Stimulated activated CD8-positive, alpha-beta memory T cell treated with anti-CD3 and anti-CD28 coated beads, Interleukin-12 subunit alpha, Interleukin-12 subunit beta, amount 100 ng/mL, for 24 hours (primary cell): ENCODE measurements at regions not wholly inside any gene's neighbourhood (a gene's known extent, or its start where the extent isn't known, plus 50 kb on each side); places are given as distances from the start of the nearest gene placed in this dataset.
"Not testable (repeated sequence)": the region's sequence is repeated elsewhere in the genome, so short reads cannot be mapped to it uniquely, and the experiment has no call there.

Experiments
- DNase-seq: peaks from one replicate; pipeline ENCODE4 v3.0.0-alpha.2; 2020; ENCODE audit errors: extremely low read depth

- no peak for DNase-seq
Observed at GRCh38 chr11:87463486-87464102, 425.9 kb downstream of the TMEM135 start.

DNA sequence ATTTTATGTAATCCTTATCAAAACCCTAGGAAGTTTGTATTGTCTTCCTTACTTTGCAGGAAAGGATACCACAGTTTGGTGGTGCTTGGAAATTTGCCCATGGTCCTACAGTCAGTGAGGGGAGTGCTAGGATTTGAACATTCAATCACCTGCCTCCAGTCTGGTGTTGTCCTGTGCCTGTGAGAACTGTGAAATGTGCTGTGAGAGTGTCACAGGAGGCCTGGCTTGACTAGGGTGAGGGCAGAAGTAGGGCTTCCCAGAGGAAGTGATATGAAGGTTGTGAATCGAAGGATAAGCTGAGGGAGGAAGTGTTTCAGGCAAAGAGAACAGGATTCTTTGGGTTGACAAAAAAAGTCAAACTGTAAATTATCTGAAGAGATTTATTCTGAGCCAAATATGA is 424.4 kb downstream of the TMEM135 start:
- DNase-seq, result no peak

GRCh38 chr11:87460842-87461637 is 423.3 kb downstream of the TMEM135 start:
- no peak for DNase-seq

- DNase-seq, result no peak
Observed at GRCh38 chr11:87460279-87460678, 422.5 kb downstream of the TMEM135 start.

DNA sequence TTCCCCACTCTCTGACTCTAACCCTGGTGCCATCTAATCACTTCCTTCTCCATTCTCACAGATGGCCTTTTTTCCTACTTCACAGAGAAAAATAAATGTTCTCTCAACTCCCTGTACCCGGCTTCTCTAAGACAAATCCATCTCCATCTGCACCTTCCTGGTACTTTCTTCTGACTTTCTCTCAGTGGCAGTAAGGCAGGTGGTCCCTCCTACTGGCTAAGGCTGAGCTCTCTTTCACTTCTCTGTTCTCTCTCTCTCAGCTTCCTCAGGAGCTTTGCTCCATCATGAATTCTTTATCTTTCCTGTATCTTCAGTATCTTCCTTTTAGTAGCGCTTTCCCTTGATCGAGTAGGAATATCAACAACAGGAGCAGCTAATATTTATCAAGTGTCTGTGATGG is 421.6 kb downstream of the TMEM135 start:
- no peak for DNase-seq

DNA sequence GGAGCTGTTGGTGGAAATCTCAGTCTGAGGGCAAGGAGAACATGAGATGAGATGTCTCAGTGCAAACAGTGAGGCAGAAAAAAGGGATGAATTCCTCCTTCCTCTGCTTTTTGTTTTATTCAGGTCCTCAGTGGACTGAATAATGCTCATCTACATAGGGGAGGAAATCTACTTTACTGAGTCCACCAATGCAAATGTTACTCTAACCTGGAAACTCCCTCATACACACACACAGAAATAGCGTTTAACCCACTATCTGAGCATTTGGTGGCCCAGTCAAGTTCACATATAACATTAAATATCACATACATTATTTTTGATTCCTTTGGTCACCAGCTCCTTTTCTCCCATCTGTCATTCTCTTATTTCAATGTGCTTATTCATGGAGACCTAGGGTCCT is 418.8 kb downstream of the TMEM135 start:
- DNase-seq, result no peak

DNA sequence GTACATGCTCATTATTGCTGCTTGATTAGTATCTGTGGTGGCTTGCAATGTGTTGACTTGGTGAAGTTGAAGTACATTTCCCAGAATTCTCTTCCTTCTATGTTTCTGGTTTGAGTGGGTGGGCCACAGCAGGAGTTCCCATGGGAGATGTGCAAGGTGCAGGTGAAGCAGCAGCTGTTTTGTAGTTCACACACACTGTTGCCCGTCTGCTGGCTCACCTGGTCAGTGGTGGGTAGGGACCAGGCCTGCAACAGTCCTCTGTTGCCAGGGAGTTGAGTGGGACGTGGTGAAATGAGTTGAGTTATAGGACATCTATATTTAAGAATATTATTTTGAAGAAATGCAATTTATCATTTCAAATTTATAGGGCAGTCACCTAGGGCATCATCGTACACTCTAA is 417.4 kb downstream of the TMEM135 start:
- DNase-seq, result no peak

DNA sequence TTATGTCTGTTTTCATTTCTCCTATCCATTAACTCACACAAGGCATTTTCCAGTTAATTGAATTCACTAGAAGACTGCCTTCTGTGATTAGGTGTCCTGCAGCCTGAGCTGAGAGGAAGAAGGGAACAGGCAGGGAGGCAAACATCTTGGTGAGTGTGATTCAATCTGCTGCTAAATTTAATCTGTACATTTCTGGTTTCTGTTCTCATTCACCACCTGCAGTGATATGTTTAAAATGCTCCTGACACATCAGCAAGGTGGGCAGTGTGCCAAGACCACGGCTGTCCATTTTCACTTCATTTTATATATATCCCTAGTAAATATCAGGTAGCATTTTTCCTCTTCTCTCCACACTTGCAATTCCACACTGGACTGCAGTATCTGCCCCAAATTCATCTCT is 416.5 kb downstream of the TMEM135 start:
- DNase-seq, result no peak

GRCh38 chr11:87453531-87454089 is 415.9 kb downstream of the TMEM135 start:
- DNase-seq, result no peak

DNA sequence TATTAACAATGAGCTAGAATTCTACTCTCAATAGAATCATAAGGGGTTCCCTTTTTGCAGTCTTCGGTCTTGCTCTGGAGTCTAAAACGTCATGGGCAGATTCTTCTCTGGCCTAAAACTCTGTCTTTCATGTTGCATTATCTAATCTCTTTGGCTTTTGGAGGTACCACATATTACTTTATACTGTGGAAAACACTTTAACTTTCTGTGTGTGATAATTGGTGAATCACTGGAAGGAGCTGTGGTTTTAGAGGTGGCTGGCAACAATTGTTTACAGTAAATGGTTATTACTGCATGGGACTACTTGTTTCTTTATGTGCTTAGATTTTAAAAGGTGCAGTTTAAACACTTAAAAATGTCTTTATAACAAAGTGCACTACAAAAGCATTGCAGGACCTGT is 414.3 kb downstream of the TMEM135 start:
- not testable (repeated sequence) for DNase-seq

DNA sequence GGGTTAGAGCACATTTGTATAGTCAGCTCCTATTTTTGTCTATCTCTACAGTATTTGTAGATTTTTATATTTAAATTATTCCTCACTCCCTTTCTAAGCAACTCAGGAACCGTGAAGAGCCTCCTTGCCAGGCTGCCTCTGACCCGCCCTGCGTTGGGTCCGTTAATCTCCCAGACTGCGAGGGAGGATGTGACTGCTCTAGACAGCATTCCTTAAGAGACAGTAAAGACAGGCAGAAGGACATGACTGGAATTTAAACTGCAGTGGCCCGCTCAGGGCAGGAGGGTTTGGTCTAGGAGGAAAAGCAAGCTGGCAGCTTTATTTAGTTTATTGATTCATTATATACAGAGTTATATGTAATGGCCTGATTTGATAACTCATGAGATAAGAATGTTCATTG is 413.7 kb downstream of the TMEM135 start:
- DNase-seq, result no peak

GRCh38 chr11:87447606-87448005 is 409.9 kb downstream of the TMEM135 start:
- DNase-seq, result no peak

DNA sequence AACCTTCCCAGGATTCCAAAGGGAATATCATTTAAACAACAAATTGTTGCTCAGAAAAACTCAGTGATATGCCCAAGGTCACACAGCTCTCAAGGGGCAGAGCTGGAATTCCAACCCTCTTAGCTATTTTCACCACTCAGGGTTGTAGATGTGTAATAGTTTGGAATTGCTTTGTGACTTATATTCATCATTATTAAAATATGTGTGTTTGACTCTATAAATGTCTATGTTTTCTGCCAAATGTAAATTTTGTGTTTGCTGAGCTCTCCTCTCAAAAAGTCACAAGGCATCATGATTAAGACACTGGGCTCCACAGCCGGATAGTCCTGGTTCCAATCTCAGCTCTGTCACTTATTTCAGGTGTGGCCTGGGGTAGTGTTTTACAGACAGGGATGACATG is 407.3 kb downstream of the TMEM135 start:
- DNase-seq, result no peak

- no peak for DNase-seq
Observed at GRCh38 chr11:87443707-87444106, 406.0 kb downstream of the TMEM135 start.

- no peak for DNase-seq
Observed at GRCh38 chr11:87440076-87440770, 402.5 kb downstream of the TMEM135 start.

GRCh38 chr11:87438416-87438815 is 400.7 kb downstream of the TMEM135 start:
- DNase-seq, result no peak

GRCh38 chr11:87437844-87438223 is 400.1 kb downstream of the TMEM135 start:
- DNase-seq, result no peak

DNA sequence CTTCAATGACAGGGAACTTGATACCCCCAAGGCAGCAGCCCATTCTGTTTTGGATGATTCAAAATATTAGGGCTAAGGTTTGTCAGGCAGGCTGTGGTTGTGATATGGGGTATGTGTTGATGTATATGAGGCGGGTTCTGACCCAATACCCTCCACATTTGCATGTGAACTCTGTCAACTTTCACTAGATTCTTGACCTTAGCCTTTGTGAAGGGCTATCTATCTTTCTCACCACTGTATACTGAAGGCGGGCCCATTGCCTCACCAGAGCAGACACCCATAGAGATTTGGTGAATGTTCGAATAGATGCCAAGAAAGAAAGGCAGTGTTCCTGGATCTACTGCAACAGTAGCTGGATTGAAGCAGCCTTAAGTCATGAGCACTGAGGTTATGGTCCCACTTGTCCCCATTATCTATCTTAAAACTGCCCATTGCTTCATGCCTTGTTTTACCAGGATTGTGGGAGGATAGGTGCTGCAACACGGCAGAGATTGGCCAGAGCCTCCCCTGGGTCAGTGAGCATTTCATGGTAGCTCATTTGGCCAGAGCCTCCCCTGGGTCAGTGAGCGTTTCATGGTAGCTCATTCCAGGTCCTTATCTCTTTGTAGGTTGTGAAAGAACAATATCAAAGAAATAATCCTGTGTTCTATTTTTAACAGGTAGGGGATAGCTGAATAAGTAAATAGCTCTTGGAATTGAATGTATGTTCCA is 399.6 kb downstream of the TMEM135 start:
- DNase-seq, result no peak

DNA sequence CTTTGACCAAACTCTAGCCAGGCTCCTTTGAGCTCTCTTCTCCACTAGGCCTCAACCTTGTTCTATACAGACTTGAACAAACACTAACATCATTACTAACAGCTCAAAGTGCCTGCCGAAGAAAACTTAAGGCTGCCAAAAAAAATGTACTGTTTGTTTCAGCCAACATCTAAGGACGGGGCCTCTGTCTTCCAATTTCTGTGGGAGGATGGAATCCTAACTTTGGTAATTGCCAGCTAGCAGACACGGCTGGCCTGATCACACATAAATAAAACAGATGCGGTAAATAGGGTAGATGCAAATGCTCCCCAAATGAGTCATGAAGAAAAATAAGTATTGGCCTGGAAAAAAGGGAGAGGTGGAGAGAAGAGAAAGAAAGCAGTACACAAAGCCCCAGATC is 394.3 kb downstream of the TMEM135 start:
- DNase-seq, result no peak

- DNase-seq, result no peak
Observed at GRCh38 chr11:87431392-87431791, 393.7 kb downstream of the TMEM135 start.

GRCh38 chr11:87430821-87431220 is 393.1 kb downstream of the TMEM135 start:
- no peak for DNase-seq

DNA sequence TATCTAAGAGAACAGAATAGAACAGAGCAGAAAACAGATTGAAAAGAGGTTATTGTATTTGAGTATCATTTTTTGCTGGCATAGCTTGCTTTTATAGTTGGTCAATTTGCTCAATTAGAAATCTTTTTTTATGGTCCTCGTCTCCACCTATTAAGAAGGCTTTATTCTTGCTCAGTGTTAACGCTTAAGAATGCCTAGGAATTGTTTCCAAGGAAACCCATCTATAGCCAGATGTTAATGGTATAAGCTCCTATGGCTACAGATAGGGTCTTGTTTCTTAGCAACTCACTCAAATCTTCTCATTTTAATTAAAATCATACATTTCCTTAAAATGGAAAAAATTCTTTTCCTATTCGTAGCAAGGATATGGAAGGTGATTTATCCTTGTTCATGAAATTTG is 392.3 kb downstream of the TMEM135 start:
- DNase-seq, result no peak
